ENCODE measurements at regions not wholly inside any gene's neighbourhood (a gene's known extent, or its start where the extent isn't known, plus 50 kb on each side); places are given as distances from the start of the nearest gene placed in this dataset.

GRCh38 chr5:120072068-120072761 lies 391.9 kb upstream of the PRR16 start:
- TF ChIP-seq CTCF (IDR thresholded peaks at IDR 0.05) = no peak
- TF ChIP-seq POLR2A (IDR thresholded peaks at IDR 0.05) = no peak
